Small intestine (tissue), 7 donors: ENCODE measurements at regions not wholly inside any gene's neighbourhood (a gene's known extent, or its start where the extent isn't known, plus 50 kb on each side); places are given as distances from the start of the nearest gene placed in this dataset.

Experiments
- DNase-seq, 2 donors: peaks; one replicate each; pipeline versions ENCODE4 v3.0.0 to v3.0.0-alpha.2; 2013
- FAIRE-seq: peaks from 2 replicates; lab custom pipeline; 2012; peaks lifted over from hg19 to GRCh38; lab: Jason Lieb, UNC
- H3K27ac ChIP-seq, 3 donors: one replicate each; pipeline ENCODE4 v1.5.1; 2013; ENCODE audit warnings: low read length in 2 of 3, mild to moderate bottlenecking in 2 of 3, control low read depth in 1 of 3, inconsistent platforms in 1 of 3, low read depth in 1 of 3, moderate library complexity in 1 of 3
- H3K27me3 ChIP-seq, 3 donors: one replicate each; pipeline ENCODE4 v1.6.1; 2013; ENCODE audit warnings: low read length in 3 of 3, inconsistent platforms in 1 of 3; ENCODE audit not compliant: control insufficient read depth in 3 of 3, insufficient read depth in 3 of 3
- H3K36me3 ChIP-seq, 3 donors: one replicate each; pipeline ENCODE4 v1.6.1; 2013; ENCODE audit warnings: low read length in 3 of 3, inconsistent platforms in 1 of 3, low read depth in 1 of 3, mild to moderate bottlenecking in 1 of 3, moderate library complexity in 1 of 3; ENCODE audit not compliant: control insufficient read depth in 3 of 3, insufficient read depth in 2 of 3
- H3K4me1 ChIP-seq, 3 donors: one replicate each; pipeline ENCODE4 v1.6.1; 2013; ENCODE audit warnings: low read length in 2 of 3, inconsistent platforms in 1 of 3, low read depth in 1 of 3, mild to moderate bottlenecking in 1 of 3, moderate library complexity in 1 of 3; ENCODE audit not compliant: control insufficient read depth in 3 of 3, insufficient read depth in 2 of 3
- H3K4me3 ChIP-seq, 3 donors: one replicate each; pipeline ENCODE4 v1.5.1; 2013; ENCODE audit warnings: low read length in 3 of 3, control low read depth in 1 of 3, inconsistent platforms in 1 of 3, low read depth in 1 of 3, mild to moderate bottlenecking in 1 of 3, moderate library complexity in 1 of 3
- H3K9me3 ChIP-seq, 2 donors: one replicate each; pipeline ENCODE4 v1.6.1; 2013; ENCODE audit warnings: low read depth in 1 of 2, low read length in 1 of 2; ENCODE audit not compliant: control insufficient read depth in 2 of 2, insufficient read depth in 1 of 2
- WGBS, 3 donors: extraction: QIAGEN DNeasy Blood & Tissue Kit; methylation state at CpG; one replicate each; pipeline ENCODE4 v1.1.7; 2013; 5-methylcytosine and 5-hydroxymethylcytosine counted together
- donor health status: healthy with polysubstance abuse.
- donor health status: control.
- donor health status: control.
- donor health status: Bipolar disorder and iron deficiency.
- donor health status: healthy.

DNA sequence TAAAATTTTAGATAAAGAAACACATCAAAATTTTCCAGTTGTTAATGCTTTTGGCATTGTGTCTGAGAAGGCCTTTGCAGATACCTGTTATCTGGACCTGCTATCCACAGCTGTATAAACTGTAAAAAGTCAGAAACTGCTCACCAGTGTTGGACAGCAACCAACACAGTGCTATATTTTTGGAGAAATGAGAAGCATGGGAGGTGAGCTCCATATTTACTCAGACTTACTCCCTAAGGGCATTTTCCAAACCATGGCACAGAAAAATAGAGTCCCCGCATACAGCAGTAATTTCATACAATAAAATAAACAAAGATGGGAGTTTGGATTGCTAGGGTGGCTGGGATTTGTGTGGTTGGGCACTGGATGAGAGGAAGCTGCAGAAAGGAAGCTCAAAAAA lies 136.3 kb upstream of the GLI3 start:
- Histone ChIP-seq H3K36me3 (no peaks in the 10 kb centered on the region), H3K4me1 (no peaks in the 10 kb centered on the region), H3K27ac (no peak overlapping the region), H3K27me3 (no peaks in the 10 kb centered on the region), H3K4me3 (no peak overlapping the region), H3K9me3 (no peaks in the 10 kb centered on the region)
- DNase-seq (no peak), FAIRE-seq (no peak)
- 77 to 94% (median 82%) methylated on average over 1 of the region's 1 CpG for WGBS, 3 donors

DNA sequence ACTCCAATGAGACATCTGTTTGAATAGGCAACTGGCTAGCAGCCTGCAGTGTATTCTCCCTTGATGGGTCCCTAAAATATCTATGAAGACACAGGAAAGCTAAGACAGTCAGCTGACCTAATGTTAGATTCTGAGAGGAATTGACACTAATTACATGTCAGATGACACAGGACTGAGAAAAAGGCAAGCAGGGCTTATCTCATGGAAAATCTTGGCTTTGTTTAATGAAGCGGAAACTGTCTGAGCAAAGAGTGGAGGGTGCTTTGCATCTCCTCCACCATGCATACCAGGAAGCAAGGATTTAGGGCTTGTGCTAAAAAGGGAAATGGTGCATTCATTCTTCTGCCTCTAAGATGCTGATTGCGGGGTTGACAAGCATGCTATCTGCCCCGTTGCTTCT lies 135.5 kb upstream of the GLI3 start:
- no peak overlapping the region for H3K27ac ChIP-seq
- no peaks in the 10 kb centered on the region for H3K27me3 ChIP-seq
- no peaks in the 10 kb centered on the region for H3K4me1 ChIP-seq
- DNase-seq (no peak), FAIRE-seq (no peak)
- 42 to 56% (median 55%) methylated on average over 3 of the region's 3 CpGs for WGBS, 3 donors
- no peak overlapping the region for H3K4me3 ChIP-seq
- no peaks in the 10 kb centered on the region for H3K9me3 ChIP-seq
- H3K36me3 ChIP-seq = no peaks in the 10 kb centered on the region

DNA sequence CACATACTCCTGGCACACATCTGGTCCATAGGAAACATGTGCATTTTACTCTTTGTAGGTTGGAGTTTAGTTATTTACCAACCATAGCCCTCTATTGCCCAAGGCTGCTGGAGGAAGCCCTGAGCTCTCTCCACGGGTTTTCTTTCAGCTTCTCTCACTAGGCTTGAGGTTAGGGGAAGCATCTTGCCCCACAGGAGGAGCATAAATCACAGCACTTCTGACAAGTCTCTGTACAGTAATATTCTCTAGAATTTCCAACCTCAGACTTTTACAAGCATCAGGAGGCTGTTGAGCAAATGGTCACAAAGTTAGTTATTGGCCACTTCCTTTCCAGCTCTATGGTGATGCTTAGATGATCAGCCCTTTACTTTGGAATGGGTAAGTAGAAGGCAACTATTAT lies 122.9 kb upstream of the GLI3 start:
- H3K27me3 ChIP-seq = no peaks in the 10 kb centered on the region
- H3K36me3 ChIP-seq = no peaks in the 10 kb centered on the region
- 62 to 68% (median 64%) methylated on average over 1 of the region's 1 CpG for WGBS, 3 donors
- FAIRE-seq (no peak), DNase-seq (no peak)
- H3K27ac ChIP-seq = no peak overlapping the region
- H3K4me1 ChIP-seq = no peaks in the 10 kb centered on the region
- no peak overlapping the region for H3K4me3 ChIP-seq
- peaks cover 0 to 3% of the 10 kb centered on the region in 2 donors for H3K9me3 ChIP-seq

- 72 to 91% (median 90%) methylated on average over 5 of the region's 5 CpGs for WGBS, 3 donors
- no peak for FAIRE-seq
- no peak overlapping the region for H3K27ac ChIP-seq
- H3K9me3 ChIP-seq = no peaks in the 10 kb centered on the region
- no peaks in the 10 kb centered on the region for H3K27me3 ChIP-seq
- DNase-seq = no peak
- no peak overlapping the region for H3K4me3 ChIP-seq
- no peaks in the 10 kb centered on the region for H3K36me3 ChIP-seq
- no peaks in the 10 kb centered on the region for H3K4me1 ChIP-seq
Observed at GRCh38 chr7:42351316-42351935, 114.4 kb upstream of the GLI3 start.

DNA sequence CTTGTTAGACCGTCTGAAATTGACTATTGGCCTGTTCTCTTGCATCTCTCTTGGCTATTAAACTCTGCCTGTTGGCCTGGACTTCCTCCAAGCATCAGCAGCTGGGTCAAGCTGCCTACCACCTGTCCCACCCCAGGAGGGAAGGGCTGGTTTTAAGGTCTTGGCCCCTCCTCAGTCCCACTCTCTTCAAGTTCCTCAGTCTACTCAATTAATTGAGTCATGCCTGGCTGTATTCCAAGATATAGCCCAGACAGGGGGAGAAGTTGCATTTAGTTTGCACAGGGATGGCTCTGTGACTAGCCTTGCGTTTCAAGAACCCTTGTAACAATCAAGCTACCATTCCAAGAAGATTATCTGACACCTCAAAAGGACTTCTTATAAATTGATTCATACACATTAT lies 113.8 kb upstream of the GLI3 start:
- Histone ChIP-seq H3K27me3 (no peaks in the 10 kb centered on the region), H3K4me1 (no peaks in the 10 kb centered on the region), H3K4me3 (no peak overlapping the region), H3K9me3 (no peaks in the 10 kb centered on the region), H3K36me3 (no peaks in the 10 kb centered on the region), H3K27ac (no peak overlapping the region)
- WGBS, 3 donors = 60 to 67% (median 65%) methylated on average over 2 of the region's 2 CpGs
- DNase-seq (no peak), FAIRE-seq (no peak)

DNA sequence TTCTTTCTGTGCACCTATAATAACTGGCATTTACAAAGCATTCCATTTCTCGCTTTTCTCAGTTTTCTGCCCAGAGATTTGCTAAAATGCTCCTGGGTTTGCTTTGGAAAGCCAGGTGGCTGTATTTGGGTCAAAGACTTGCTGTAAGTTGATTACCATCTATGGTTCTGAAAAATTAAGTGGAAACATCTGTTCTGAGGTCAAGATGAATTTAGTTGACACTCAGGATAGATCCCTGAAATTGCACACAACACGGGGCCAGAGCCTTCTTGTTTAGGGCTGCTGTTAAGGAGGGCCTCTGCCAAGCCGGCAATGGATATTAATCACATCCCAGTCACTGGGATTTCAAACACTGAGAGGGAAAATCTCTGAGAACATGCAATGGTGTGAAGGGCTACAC lies 111.6 kb upstream of the GLI3 start:
- Histone ChIP-seq H3K4me3 (no peak overlapping the region), H3K4me1 (no peaks in the 10 kb centered on the region), H3K36me3 (no peaks in the 10 kb centered on the region), H3K9me3 (no peaks in the 10 kb centered on the region), H3K27me3 (no peaks in the 10 kb centered on the region), H3K27ac (no peak overlapping the region)
- DNase-seq (no peak), FAIRE-seq (no peak)
- WGBS, 3 donors = 64 to 76% (median 67%) methylated on average over 3 of the region's 3 CpGs

GRCh38 chr7:42348071-42348470 lies 111.1 kb upstream of the GLI3 start:
- H3K4me3 ChIP-seq = no peak overlapping the region
- no peaks in the 10 kb centered on the region for H3K27me3 ChIP-seq
- H3K36me3 ChIP-seq = no peaks in the 10 kb centered on the region
- FAIRE-seq (no peak), DNase-seq (no peak)
- H3K9me3 ChIP-seq = no peaks in the 10 kb centered on the region
- H3K27ac ChIP-seq = no peak overlapping the region
- WGBS, 3 donors = 65 to 81% (median 80%) methylated on average over 1 of the region's 1 CpG
- H3K4me1 ChIP-seq = no peaks in the 10 kb centered on the region

- Histone ChIP-seq H3K36me3 (no peaks in the 10 kb centered on the region), H3K9me3 (no peaks in the 10 kb centered on the region), H3K27ac (no peak overlapping the region), H3K4me3 (no peak overlapping the region), H3K4me1 (no peaks in the 10 kb centered on the region), H3K27me3 (no peaks in the 10 kb centered on the region)
- DNase-seq = no peak
- no peak for FAIRE-seq
- WGBS, 3 donors = 76 to 87% (median 76%) methylated on average over 4 of the region's 4 CpGs
Observed at GRCh38 chr7:42347616-42348015, 110.6 kb upstream of the GLI3 start.
